Body of pancreas (tissue), 4 donors: ENCODE measurements at regions not wholly inside any gene's neighbourhood (a gene's known extent, or its start where the extent isn't known, plus 50 kb on each side); places are given as distances from the start of the nearest gene placed in this dataset.

Experiments used
- ATAC-seq: fragments of 150-250 bp; one replicate; pipeline ENCODE4 v1.9.1; 2016
- DNase-seq, 4 donors: peaks; one replicate each; pipeline ENCODE4 v3.0.0-alpha.2; 2019
- H3K27ac ChIP-seq, 4 donors: fragments of 200-600 bp; sonication (generic); 1 replicate in 3 of 4; 2 replicates in 1 of 4; pipeline versions ENCODE4 v1.5.1 to v1.6.1; 2016 to 2019; ENCODE audit warnings: mild to moderate bottlenecking in 1 of 4, mixed read lengths in 1 of 4, moderate library complexity in 1 of 4
- H3K27me3 ChIP-seq, 2 donors: fragments of 200-600 bp; sonication (generic); one replicate each; pipeline ENCODE4 v1.6.0; 2016; ENCODE audit warnings: mild to moderate bottlenecking in 1 of 2
- H3K36me3 ChIP-seq, 2 donors: fragments of 200-600 bp; sonication (generic); replicated peaks in 1 of 2; 2 replicates each; pipeline ENCODE4 v1.5.1; 2016; ENCODE audit warnings: low read depth in 2 of 2; ENCODE audit not compliant: insufficient read depth in 1 of 2
- H3K4me1 ChIP-seq: fragments of 200-600 bp; sonication (generic); one replicate; pipeline ENCODE4 v1.6.0; 2016
- H3K4me3 ChIP-seq, 2 donors: fragments of 200-600 bp; sonication (generic); 1 replicate in 1 of 2; 2 replicates in 1 of 2; pipeline ENCODE4 v1.5.1; 2016 to 2019
- H3K9me3 ChIP-seq, 3 donors: fragments of 200-600 bp; sonication (generic); 1 replicate in 2 of 3; 2 replicates in 1 of 3; pipeline ENCODE4 v1.5.1; 2016
- POLR2A ChIP-seq, 3 donors: fragments of 450-650 bp; IDR thresholded peaks; one replicate each; pipeline ENCODE4 v1.6.1; 2016; ENCODE audit warnings: antibody characterized with exemption in 3 of 3, mild to moderate bottlenecking in 2 of 3
- WGBS, 2 donors: methylation state at CpG; one replicate each; pipeline ENCODE4 v1.1.5; 2017; 5-methylcytosine and 5-hydroxymethylcytosine counted together
- intact Hi-C: fragments of 100-400 bp; cut with DNase I; formaldehyde crosslinking; loops from one replicate; pipeline ENCODE4 v1.15.1; 2023
- TF ChIP-seq, protein P1 (sequence below), 7 experiments: fragments of 450-650 bp in 4 of 7; fragments of 200-600 bp in 3 of 7; sonication (generic) in 3 of 7; IDR thresholded peaks; one replicate each; pipeline ENCODE4 v1.5.1; 2016 to 2019; ENCODE audit warnings: antibody characterized with exemption in 7 of 7

DNA sequence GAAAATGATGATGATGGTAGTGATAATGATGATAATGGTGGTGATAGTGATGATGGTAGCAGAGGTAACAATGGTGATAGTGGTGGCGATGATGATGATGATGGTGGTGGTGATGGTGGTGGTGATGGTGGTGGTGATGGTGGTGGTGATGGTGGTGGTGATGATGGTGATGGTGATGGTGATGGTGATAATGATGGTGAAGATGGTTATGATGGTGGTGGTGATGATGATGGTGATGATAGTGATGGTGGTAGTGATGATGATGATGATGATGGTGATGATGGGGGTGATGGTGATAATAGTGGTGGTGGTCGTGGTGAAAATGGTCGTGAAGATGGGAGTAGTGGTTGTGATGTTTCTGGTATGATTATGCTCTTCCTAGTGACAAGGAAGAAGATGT is 581.8 kb downstream of the HS3ST4 start:
- Histone ChIP-seq H3K4me3 (no peak overlapping the region), H3K4me1 (no peaks in the 10 kb centered on the region), H3K9me3 (peaks cover 0 to 3% (median 0%) of the 10 kb centered on the region in 3 donors), H3K27me3 (no peaks in the 10 kb centered on the region), H3K27ac (no peak overlapping the region), H3K36me3 (no peaks in the 10 kb centered on the region)
- ATAC-seq (no peak), DNase-seq (no peak)
- 38 to 52% methylated on average over 3 of the region's 3 CpGs for WGBS, 2 donors
- intact Hi-C loops: no loop called here
- no peak for TF ChIP-seq POLR2A (IDR thresholded peaks at IDR 0.05)
- TF ChIP-seq, protein P1, sequence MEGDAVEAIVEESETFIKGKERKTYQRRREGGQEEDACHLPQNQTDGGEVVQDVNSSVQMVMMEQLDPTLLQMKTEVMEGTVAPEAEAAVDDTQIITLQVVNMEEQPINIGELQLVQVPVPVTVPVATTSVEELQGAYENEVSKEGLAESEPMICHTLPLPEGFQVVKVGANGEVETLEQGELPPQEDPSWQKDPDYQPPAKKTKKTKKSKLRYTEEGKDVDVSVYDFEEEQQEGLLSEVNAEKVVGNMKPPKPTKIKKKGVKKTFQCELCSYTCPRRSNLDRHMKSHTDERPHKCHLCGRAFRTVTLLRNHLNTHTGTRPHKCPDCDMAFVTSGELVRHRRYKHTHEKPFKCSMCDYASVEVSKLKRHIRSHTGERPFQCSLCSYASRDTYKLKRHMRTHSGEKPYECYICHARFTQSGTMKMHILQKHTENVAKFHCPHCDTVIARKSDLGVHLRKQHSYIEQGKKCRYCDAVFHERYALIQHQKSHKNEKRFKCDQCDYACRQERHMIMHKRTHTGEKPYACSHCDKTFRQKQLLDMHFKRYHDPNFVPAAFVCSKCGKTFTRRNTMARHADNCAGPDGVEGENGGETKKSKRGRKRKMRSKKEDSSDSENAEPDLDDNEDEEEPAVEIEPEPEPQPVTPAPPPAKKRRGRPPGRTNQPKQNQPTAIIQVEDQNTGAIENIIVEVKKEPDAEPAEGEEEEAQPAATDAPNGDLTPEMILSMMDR (IDR thresholded peaks at IDR 0.05): no peak

DNA sequence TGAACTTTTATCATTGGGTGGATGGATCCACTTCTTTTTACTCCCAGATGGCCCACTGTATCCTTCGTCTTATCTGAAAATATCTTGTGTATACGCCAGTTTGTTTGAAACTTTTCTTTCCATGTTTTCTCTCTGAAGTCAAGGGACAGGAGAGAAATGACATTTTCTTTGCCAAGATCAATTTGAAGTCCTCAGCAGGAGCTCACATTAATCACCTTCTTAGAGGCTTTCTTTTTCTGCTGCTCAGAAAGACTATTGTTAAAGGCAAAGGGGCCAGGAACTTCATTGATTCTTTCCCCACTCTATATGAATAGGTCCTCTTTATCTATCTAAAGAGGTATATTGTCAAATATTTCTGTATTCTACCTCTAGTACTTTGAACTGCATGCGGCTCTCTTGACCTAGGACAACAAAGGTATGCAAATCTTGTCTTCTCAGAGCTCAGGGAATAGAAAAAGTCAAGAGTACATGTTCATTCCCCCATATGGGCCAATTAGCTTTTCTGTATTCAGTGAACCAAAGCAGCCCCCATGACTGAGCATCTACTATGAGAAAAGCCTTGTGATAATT is 583.3 kb downstream of the HS3ST4 start:
- Histone ChIP-seq H3K27ac (no peak overlapping the region), H3K4me1 (no peaks in the 10 kb centered on the region), H3K27me3 (no peaks in the 10 kb centered on the region), H3K9me3 (peaks cover 0 to 3% (median 0%) of the 10 kb centered on the region in 3 donors), H3K36me3 (no peaks in the 10 kb centered on the region), H3K4me3 (no peak overlapping the region)
- ATAC-seq: no peak
- no peak for TF ChIP-seq POLR2A (IDR thresholded peaks at IDR 0.05)
- TF ChIP-seq, protein P1 (IDR thresholded peaks at IDR 0.05): no peak
- WGBS, 2 donors: 9 to 19% methylated on average over 3 of the region's 3 CpGs
- no peak for DNase-seq
- intact Hi-C loops: no loop called here

DNA sequence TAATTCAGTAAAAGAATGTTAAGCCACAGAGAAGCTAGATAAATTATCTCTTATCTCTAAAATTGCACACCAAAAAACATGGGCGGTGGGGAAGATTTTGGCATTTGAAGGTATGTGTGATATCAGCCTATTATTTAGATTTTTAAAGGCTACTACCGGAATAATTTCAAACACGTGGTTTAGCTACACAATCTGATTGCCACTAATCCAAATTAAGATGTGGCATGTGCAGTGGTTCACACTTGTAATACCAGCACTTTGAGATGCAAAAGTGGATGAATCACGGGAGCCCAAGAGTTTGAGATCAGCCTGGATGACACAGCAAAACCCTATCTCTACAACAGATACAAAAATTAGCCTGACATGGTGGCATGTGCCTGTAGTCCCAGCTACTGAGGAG is 584.5 kb downstream of the HS3ST4 start:
- intact Hi-C loops: no loop called here
- TF ChIP-seq POLR2A (IDR thresholded peaks at IDR 0.05): no peak
- TF ChIP-seq, protein P1 (IDR thresholded peaks at IDR 0.05): no peak
- no peaks in the 10 kb centered on the region for H3K27me3 ChIP-seq

DNA sequence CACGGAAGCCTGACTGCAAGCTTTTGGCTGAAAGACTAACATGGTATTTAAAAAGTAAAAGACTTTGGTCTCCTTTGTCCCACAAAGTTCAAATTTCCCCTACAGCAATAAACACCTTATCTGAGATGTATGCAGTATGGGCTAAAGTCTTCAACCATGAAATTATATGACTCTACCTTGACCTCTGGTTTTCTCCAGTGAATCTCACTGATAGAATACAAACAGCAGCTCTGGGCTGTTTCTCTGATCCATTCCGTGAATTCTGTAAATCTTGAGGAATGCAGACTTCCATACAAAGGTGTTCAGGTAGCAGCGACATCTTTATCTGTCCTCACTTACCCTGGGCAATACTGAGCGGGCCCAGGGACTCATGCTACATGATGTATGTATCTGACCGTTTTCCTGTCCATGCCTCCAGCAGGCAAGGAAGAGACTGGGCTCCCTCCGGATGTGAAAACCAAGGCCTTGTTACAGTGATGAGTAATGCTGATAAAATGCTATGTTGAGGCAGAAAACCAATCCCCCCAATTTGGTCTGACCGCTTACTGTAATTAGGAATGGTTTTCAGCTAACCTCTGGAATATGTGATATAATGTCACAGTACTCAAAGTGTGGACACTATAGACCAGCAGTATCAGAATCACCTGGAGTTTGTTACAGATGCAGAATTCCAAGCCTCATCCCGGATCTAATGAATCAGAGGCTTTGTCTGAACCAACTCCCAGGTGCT is 589.8 kb downstream of the HS3ST4 start:
- intact Hi-C loops: no loop called here
- Histone ChIP-seq H3K36me3 (no peaks in the 10 kb centered on the region), H3K9me3 (peaks cover 0 to 3% (median 0%) of the 10 kb centered on the region in 3 donors), H3K27me3 (no peaks in the 10 kb centered on the region), H3K27ac (no peak overlapping the region), H3K4me3 (no peak overlapping the region), H3K4me1 (no peaks in the 10 kb centered on the region)
- TF ChIP-seq POLR2A (IDR thresholded peaks at IDR 0.05): no peak
- TF ChIP-seq, protein P1 (IDR thresholded peaks at IDR 0.05): no peak
- no peak for ATAC-seq
- 52 to 59% methylated on average over 8 of the region's 8 CpGs for WGBS, 2 donors
- no peak for DNase-seq

More for the DNA sequence above, 584.5 kb downstream of the HS3ST4 start:
- WGBS, 2 donors: 57 to 59% methylated on average over 4 of the region's 4 CpGs
- Histone ChIP-seq H3K4me3 (no peak overlapping the region), H3K9me3 (peaks cover 0 to 3% (median 0%) of the 10 kb centered on the region in 3 donors), H3K4me1 (no peaks in the 10 kb centered on the region), H3K36me3 (no peaks in the 10 kb centered on the region), H3K27ac (no peak overlapping the region)
- ATAC-seq (no peak), DNase-seq (no peak)
